CD4-positive, alpha-beta T cell treated with Interleukin-4 for 4 hours (primary cell): ENCODE measurements at regions not wholly inside any gene's neighbourhood (a gene's known extent, or its start where the extent isn't known, plus 50 kb on each side); places are given as distances from the start of the nearest gene placed in this dataset.
"Not testable (repeated sequence)": the region's sequence is repeated elsewhere in the genome, so short reads cannot be mapped to it uniquely, and the experiment has no call there.

ENCODE experiments used
- DNase-seq: peaks from one replicate; pipeline ENCODE4 v3.0.0-alpha.2; 2020

GRCh38 chr9:99635032-99635431 is 186.7 kb upstream of the NR4A3 start:
- no peak for DNase-seq

GRCh38 chr9:99637641-99638040 is 184.0 kb upstream of the NR4A3 start:
- DNase-seq, result no peak

GRCh38 chr9:99638971-99639370 is 182.7 kb upstream of the NR4A3 start:
- DNase-seq, result no peak

- DNase-seq, result no peak
These were observed 174.1 kb upstream of the NR4A3 start for GRCh38 chr9:99647604-99648003.

GRCh38 chr9:99650187-99650874 is 171.4 kb upstream of the NR4A3 start:
- no peak for DNase-seq

- peak; percentile 26 for DNase-seq
These were observed 161.5 kb upstream of the NR4A3 start for GRCh38 chr9:99660191-99660636.

GRCh38 chr9:99663297-99663696 is 158.4 kb upstream of the NR4A3 start:
- no peak for DNase-seq

- DNase-seq, result no peak
These were observed 157.8 kb upstream of the NR4A3 start for GRCh38 chr9:99663856-99664255.

- DNase-seq, result no peak
These were observed 155.1 kb upstream of the NR4A3 start for GRCh38 chr9:99666571-99666970.

GRCh38 chr9:99670886-99671285 is 150.8 kb upstream of the NR4A3 start:
- DNase-seq, result not testable (repeated sequence)

- DNase-seq, result no peak
These were observed 144.4 kb upstream of the NR4A3 start for GRCh38 chr9:99677281-99677680.

GRCh38 chr9:99678566-99678965 is 143.1 kb upstream of the NR4A3 start:
- no peak for DNase-seq

- DNase-seq, result no peak
These were observed 141.5 kb upstream of the NR4A3 start for GRCh38 chr9:99680191-99680590.

GRCh38 chr9:99681113-99681512 is 140.6 kb upstream of the NR4A3 start:
- no peak for DNase-seq

- no peak for DNase-seq
These were observed 139.3 kb upstream of the NR4A3 start for GRCh38 chr9:99682378-99682777.

GRCh38 chr9:99682870-99683269 is 138.8 kb upstream of the NR4A3 start:
- no peak for DNase-seq

GRCh38 chr9:99690573-99690972 is 131.1 kb upstream of the NR4A3 start:
- DNase-seq, result no peak

- DNase-seq, result no peak
These were observed 127.8 kb upstream of the NR4A3 start for GRCh38 chr9:99693888-99694287.

- DNase-seq, result no peak
These were observed 127.3 kb upstream of the NR4A3 start for GRCh38 chr9:99694393-99694792.

- DNase-seq, result no peak
These were observed 122.3 kb upstream of the NR4A3 start for GRCh38 chr9:99699396-99699795.

GRCh38 chr9:99712214-99712613 is 109.5 kb upstream of the NR4A3 start:
- DNase-seq, result no peak

GRCh38 chr9:99713838-99714306 is 107.8 kb upstream of the NR4A3 start:
- DNase-seq, result no peak

GRCh38 chr9:99718631-99719030 is 103.1 kb upstream of the NR4A3 start:
- no peak for DNase-seq

- peak; percentile 35 for DNase-seq
These were observed 101.1 kb upstream of the NR4A3 start for GRCh38 chr9:99720455-99721050.

GRCh38 chr9:99721898-99722297 is 99.8 kb upstream of the NR4A3 start:
- DNase-seq, result no peak
